Mesenchymal stem cell (in vitro differentiated cells and primary cell): ENCODE measurements at regions not wholly inside any gene's neighbourhood (a gene's known extent, or its start where the extent isn't known, plus 50 kb on each side); places are given as distances from the start of the nearest gene placed in this dataset.

ENCODE experiments used
- DNase-seq: peaks from one replicate; pipeline ENCODE4 v3.0.0-alpha.2; 2013
- H2AFZ ChIP-seq: one replicate; pipeline ENCODE4 v1.6.1; 2013; ENCODE audit warnings: low read depth, mild to moderate bottlenecking, control low read depth, inconsistent platforms, low read length, moderate library complexity
- H2AK5ac ChIP-seq: 2 replicates; pipeline ENCODE4 v1.6.1; 2013; ENCODE audit warnings: low read length, moderate library complexity, mild to moderate bottlenecking, inconsistent platforms; ENCODE audit not compliant: severe bottlenecking
- H2BK120ac ChIP-seq: one replicate; pipeline ENCODE4 v1.6.1; 2013; ENCODE audit warnings: low read depth, mild to moderate bottlenecking, inconsistent platforms, low read length, moderate library complexity
- H2BK12ac ChIP-seq, 2 experiments: one replicate each; pipeline ENCODE4 v1.6.1; 2013; ENCODE audit warnings: inconsistent platforms in 2 of 2, low read length in 2 of 2, mild to moderate bottlenecking in 2 of 2, moderate library complexity in 2 of 2, control low read depth in 1 of 2
- H2BK15ac ChIP-seq: one replicate; pipeline ENCODE4 v1.6.1; 2013; ENCODE audit warnings: mild to moderate bottlenecking, low read depth, inconsistent platforms; ENCODE audit not compliant: poor library complexity, severe bottlenecking
- H2BK5ac ChIP-seq: 2 replicates; pipeline ENCODE4 v1.6.1; 2013; ENCODE audit warnings: low read depth, mild to moderate bottlenecking, low read length, control low read depth, inconsistent platforms; ENCODE audit not compliant: poor library complexity, severe bottlenecking
- H3K14ac ChIP-seq, 2 experiments: one replicate each; pipeline ENCODE4 v1.6.1; 2013; ENCODE audit warnings: inconsistent platforms in 2 of 2, low read length in 2 of 2, control low read depth in 1 of 2, mild to moderate bottlenecking in 1 of 2, moderate library complexity in 1 of 2
- H3K18ac ChIP-seq, 2 experiments: one replicate each; pipeline ENCODE4 v1.6.1; 2013; ENCODE audit warnings: inconsistent platforms in 2 of 2, low read length in 2 of 2, control low read depth in 1 of 2, low read depth in 1 of 2, mild to moderate bottlenecking in 1 of 2
- H3K23ac ChIP-seq, 2 experiments: one replicate each; pipeline ENCODE4 v1.6.1; 2013; ENCODE audit warnings: inconsistent platforms in 2 of 2, low read length in 2 of 2, mild to moderate bottlenecking in 2 of 2, moderate library complexity in 2 of 2, control low read depth in 1 of 2
- H3K27ac ChIP-seq: 2 replicates; pipeline ENCODE4 v1.5.1; 2013; ENCODE audit warnings: mild to moderate bottlenecking, moderate library complexity, low read length, control low read depth, inconsistent platforms; ENCODE audit not compliant: poor library complexity, severe bottlenecking
- H3K27me3 ChIP-seq, 2 experiments: 2 replicates each; pipeline versions ENCODE4 v1.6.1 to v1.7.0; 2013; ENCODE audit warnings: low read length in 2 of 2, mild to moderate bottlenecking in 2 of 2, moderate library complexity in 2 of 2, control low read depth in 1 of 2, inconsistent platforms in 1 of 2; ENCODE audit not compliant: control insufficient read depth in 1 of 2, insufficient read depth in 1 of 2
- H3K36me3 ChIP-seq, 2 experiments: 2 replicates each; pipeline versions ENCODE4 v1.6.1 to v1.7.0; 2013; ENCODE audit warnings: low read length in 2 of 2, control low read depth in 1 of 2, inconsistent platforms in 1 of 2, low read depth in 1 of 2, mild to moderate bottlenecking in 1 of 2; ENCODE audit not compliant: insufficient read depth in 2 of 2, control insufficient read depth in 1 of 2
- H3K4ac ChIP-seq, 2 experiments: one replicate each; pipeline ENCODE4 v1.6.1; 2013; ENCODE audit warnings: inconsistent platforms in 2 of 2, low read length in 2 of 2, mild to moderate bottlenecking in 2 of 2, moderate library complexity in 2 of 2, control low read depth in 1 of 2, low read depth in 1 of 2
- H3K4me1 ChIP-seq: 2 replicates; pipeline ENCODE4 v1.6.1; 2013; ENCODE audit warnings: low read depth, low read length, control low read depth; ENCODE audit not compliant: control insufficient read depth, insufficient read depth
- H3K4me2 ChIP-seq: 2 replicates; pipeline ENCODE4 v1.6.1; 2013; ENCODE audit warnings: low read length, mild to moderate bottlenecking, inconsistent platforms; ENCODE audit not compliant: poor library complexity, severe bottlenecking
- H3K4me3 ChIP-seq, 2 experiments: 2 replicates each; pipeline versions ENCODE4 v1.5.1 to v1.7.0; 2013; ENCODE audit warnings: low read length in 2 of 2, mild to moderate bottlenecking in 2 of 2, control low read depth in 1 of 2, low read depth in 1 of 2; ENCODE audit not compliant: insufficient read depth in 1 of 2
- H3K79me1 ChIP-seq: replicated peaks from 2 replicates; pipeline ENCODE4 v1.6.1; 2013; ENCODE audit warnings: mild to moderate bottlenecking, control low read depth, low read length, inconsistent platforms; ENCODE audit not compliant: poor library complexity, severe bottlenecking
- H3K9ac ChIP-seq: 2 replicates; pipeline ENCODE4 v1.7.0; 2013; ENCODE audit warnings: mild to moderate bottlenecking, low read length, moderate library complexity
- H3K9me3 ChIP-seq: 2 replicates; pipeline ENCODE4 v1.7.0; 2013; ENCODE audit warnings: mild to moderate bottlenecking, low read length; ENCODE audit not compliant: control insufficient read depth
- H4K8ac ChIP-seq: one replicate; pipeline ENCODE4 v1.6.1; 2013; ENCODE audit warnings: inconsistent platforms, mild to moderate bottlenecking, low read length, moderate library complexity
- H4K91ac ChIP-seq: one replicate; pipeline ENCODE4 v1.6.1; 2013; ENCODE audit warnings: mild to moderate bottlenecking, low read length, inconsistent platforms
- WGBS: methylation state at CpG from one replicate; pipeline ENCODE4 v1.1.7; 2013; ENCODE audit warnings: mixed read lengths; 5-methylcytosine and 5-hydroxymethylcytosine counted together

- Histone ChIP-seq H3K27me3 (no peaks in the 10 kb centered on the region), H4K91ac (no peak overlapping the region), H3K27ac (no peak overlapping the region), H3K23ac (no peak overlapping the region), H3K9me3 (peaks cover 3% of the 10 kb centered on the region), H2BK15ac (no peak overlapping the region), H2BK120ac (peak overlapping the region; percentile 23), H3K79me1 (no peaks in the 10 kb centered on the region), H3K4ac (no peak overlapping the region), H2AFZ (no peak overlapping the region), H3K14ac (no peak overlapping the region), H3K4me2 (no peak overlapping the region), H3K9ac (no peak overlapping the region), H4K8ac (no peak overlapping the region), H3K4me3 (no peak overlapping the region), H3K4me1 (no peaks in the 10 kb centered on the region), H2BK12ac (peak overlapping the region in 1 of 2 experiments; percentile 76), H2AK5ac (no peak overlapping the region), H2BK5ac (no peak overlapping the region), H3K36me3 (no peaks in the 10 kb centered on the region), H3K18ac (peak overlapping the region in 1 of 2 experiments; percentile 66)
- 81% methylated on average over 3 of the region's 3 CpGs for WGBS
- DNase-seq: no peak
Measured at GRCh38 chr7:136045181-136045580, 68.0 kb upstream of the MTPN start.

- Histone ChIP-seq H3K4me3 (no peak overlapping the region), H3K9me3 (no peaks in the 10 kb centered on the region), H3K14ac (no peak overlapping the region), H2BK5ac (no peak overlapping the region), H3K4me1 (no peaks in the 10 kb centered on the region), H4K91ac (peak overlapping the region; percentile 34), H4K8ac (peak overlapping the region; percentile 96), H3K9ac (no peak overlapping the region), H3K4me2 (no peak overlapping the region), H2AK5ac (no peak overlapping the region), H3K36me3 (no peaks in the 10 kb centered on the region), H2BK15ac (no peak overlapping the region), H3K4ac (no peak overlapping the region), H3K27me3 (no peaks in the 10 kb centered on the region), H2BK120ac (no peak overlapping the region), H2AFZ (no peak overlapping the region), H3K23ac (no peak overlapping the region), H3K18ac (peak overlapping the region in 1 of 2 experiments; percentile 34), H3K79me1 (no peaks in the 10 kb centered on the region), H3K27ac (no peak overlapping the region), H2BK12ac (peak overlapping the region in 1 of 2 experiments; percentile 70)
- no peak for DNase-seq
- WGBS: 84% methylated on average over 4 of the region's 5 CpGs
Measured at GRCh38 chr7:136039577-136040345, 62.6 kb upstream of the MTPN start.

GRCh38 chr7:136036336-136036735 lies 59.2 kb upstream of the MTPN start:
- Histone ChIP-seq H4K8ac (no peak overlapping the region), H3K27me3 (peaks cover 5 to 12% of the 10 kb centered on the region in 2 experiments), H2AFZ (no peak overlapping the region), H3K9ac (no peak overlapping the region), H3K14ac (no peak overlapping the region), H3K79me1 (no peaks in the 10 kb centered on the region), H3K18ac (peak overlapping the region in 1 of 2 experiments; percentile 65), H3K23ac (no peak overlapping the region), H3K4ac (no peak overlapping the region), H3K4me1 (no peaks in the 10 kb centered on the region), H3K36me3 (no peaks in the 10 kb centered on the region), H2BK12ac (peak overlapping the region in 1 of 2 experiments; percentile 81), H2BK5ac (no peak overlapping the region), H3K4me3 (no peak overlapping the region), H2AK5ac (no peak overlapping the region), H2BK120ac (peak overlapping the region; percentile 66), H3K27ac (no peak overlapping the region), H4K91ac (no peak overlapping the region), H3K4me2 (no peak overlapping the region), H2BK15ac (no peak overlapping the region), H3K9me3 (no peaks in the 10 kb centered on the region)
- DNase-seq: peak; percentile 72
- WGBS: 22% methylated on average over 2 of the region's 3 CpGs

GRCh38 chr7:136034132-136034531 lies 57.0 kb upstream of the MTPN start:
- peaks cover 5 to 12% of the 10 kb centered on the region in 2 experiments for H3K27me3 ChIP-seq
- H2BK12ac ChIP-seq: peak overlapping the region; percentile 20 to 98
- no peak for DNase-seq
- H3K36me3 ChIP-seq: no peaks in the 10 kb centered on the region
- no peak overlapping the region for H2BK15ac ChIP-seq
- no peak overlapping the region for H3K4me3 ChIP-seq
- no peak overlapping the region for H2AFZ ChIP-seq
- no peak overlapping the region for H3K9ac ChIP-seq
- H3K14ac ChIP-seq: peak overlapping the region in 1 of 2 experiments; percentile 86
- H3K27ac ChIP-seq: no peak overlapping the region
- peak overlapping the region in 1 of 2 experiments; percentile 69 for H3K23ac ChIP-seq
- H4K8ac ChIP-seq: peak overlapping the region; percentile 36
- peak overlapping the region; percentile 78 for H2BK120ac ChIP-seq
- peak overlapping the region; percentile 34 for H4K91ac ChIP-seq
- no peak overlapping the region for H3K4me2 ChIP-seq
- peak overlapping the region; percentile 88 to 95 for H3K18ac ChIP-seq
- no peaks in the 10 kb centered on the region for H3K4me1 ChIP-seq
- no peak overlapping the region for H2BK5ac ChIP-seq
- WGBS: 48% methylated on average over 3 of the region's 3 CpGs
- H3K4ac ChIP-seq: peak overlapping the region; percentile 60 to 81
- H2AK5ac ChIP-seq: no peak overlapping the region
- H3K79me1 ChIP-seq: no peaks in the 10 kb centered on the region
- H3K9me3 ChIP-seq: no peaks in the 10 kb centered on the region
